Tibial nerve (tissue), 4 donors: ENCODE measurements at regions not wholly inside any gene's neighbourhood (a gene's known extent, or its start where the extent isn't known, plus 50 kb on each side); places are given as distances from the start of the nearest gene placed in this dataset.

Source experiments
- EP300 ChIP-seq, 2 donors: sonication (generic); formaldehyde crosslinking; IDR thresholded peaks; one replicate each; pipeline ENCODE4 v1.6.1; 2017; ENCODE audit warnings: antibody characterized with exemption in 2 of 2, mild to moderate bottlenecking in 1 of 2
- POLR2A ChIP-seq, 2 donors: fragments of 450-650 bp; IDR thresholded peaks; one replicate each; pipeline ENCODE4 v1.6.1; 2017; ENCODE audit warnings: antibody characterized with exemption in 2 of 2, mild to moderate bottlenecking in 2 of 2, moderate library complexity in 2 of 2
- TF ChIP-seq, protein P1 (sequence below), 5 experiments: fragments of 200-600 bp in 3 of 5; fragments of 450-650 bp in 2 of 5; sonication (generic) in 3 of 5; IDR thresholded peaks; one replicate each; pipeline ENCODE4 v1.5.1; 2016 to 2019; ENCODE audit warnings: antibody characterized with exemption in 5 of 5, mild to moderate bottlenecking in 3 of 5, moderate library complexity in 2 of 5

DNA sequence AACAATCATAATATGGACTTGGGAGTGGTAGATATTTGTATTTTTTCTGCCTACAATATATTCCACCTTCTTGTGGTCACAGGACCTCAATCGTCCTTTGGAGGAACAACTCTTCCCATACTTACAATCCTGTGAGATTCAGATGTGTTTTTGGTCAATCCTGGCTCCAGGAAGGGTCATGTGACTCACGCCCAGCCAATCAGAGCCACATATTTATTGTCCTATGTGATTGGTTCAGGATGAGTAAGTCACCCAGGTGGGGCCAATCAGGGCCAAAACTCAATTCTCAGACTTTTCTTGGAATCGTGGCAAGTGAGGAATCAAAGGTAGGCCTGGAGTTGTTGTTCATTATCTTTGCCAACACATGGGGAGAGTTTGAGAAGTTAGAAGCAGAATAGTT is 264.9 kb downstream of the SUDS3 start:
- TF ChIP-seq, protein P1, sequence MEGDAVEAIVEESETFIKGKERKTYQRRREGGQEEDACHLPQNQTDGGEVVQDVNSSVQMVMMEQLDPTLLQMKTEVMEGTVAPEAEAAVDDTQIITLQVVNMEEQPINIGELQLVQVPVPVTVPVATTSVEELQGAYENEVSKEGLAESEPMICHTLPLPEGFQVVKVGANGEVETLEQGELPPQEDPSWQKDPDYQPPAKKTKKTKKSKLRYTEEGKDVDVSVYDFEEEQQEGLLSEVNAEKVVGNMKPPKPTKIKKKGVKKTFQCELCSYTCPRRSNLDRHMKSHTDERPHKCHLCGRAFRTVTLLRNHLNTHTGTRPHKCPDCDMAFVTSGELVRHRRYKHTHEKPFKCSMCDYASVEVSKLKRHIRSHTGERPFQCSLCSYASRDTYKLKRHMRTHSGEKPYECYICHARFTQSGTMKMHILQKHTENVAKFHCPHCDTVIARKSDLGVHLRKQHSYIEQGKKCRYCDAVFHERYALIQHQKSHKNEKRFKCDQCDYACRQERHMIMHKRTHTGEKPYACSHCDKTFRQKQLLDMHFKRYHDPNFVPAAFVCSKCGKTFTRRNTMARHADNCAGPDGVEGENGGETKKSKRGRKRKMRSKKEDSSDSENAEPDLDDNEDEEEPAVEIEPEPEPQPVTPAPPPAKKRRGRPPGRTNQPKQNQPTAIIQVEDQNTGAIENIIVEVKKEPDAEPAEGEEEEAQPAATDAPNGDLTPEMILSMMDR (IDR thresholded peaks at IDR 0.05), result no peak
- TF ChIP-seq POLR2A (IDR thresholded peaks at IDR 0.05), result no peak
- no peak for TF ChIP-seq EP300 (IDR thresholded peaks at IDR 0.05)
